DMS153 (cell line): ENCODE measurements at regions not wholly inside any gene's neighbourhood (a gene's known extent, or its start where the extent isn't known, plus 50 kb on each side); places are given as distances from the start of the nearest gene placed in this dataset.

Source experiments
- DNase-seq: peaks from one replicate; lab custom pipeline; 2025; lab: John Stamatoyannopoulos, UW

DNA sequence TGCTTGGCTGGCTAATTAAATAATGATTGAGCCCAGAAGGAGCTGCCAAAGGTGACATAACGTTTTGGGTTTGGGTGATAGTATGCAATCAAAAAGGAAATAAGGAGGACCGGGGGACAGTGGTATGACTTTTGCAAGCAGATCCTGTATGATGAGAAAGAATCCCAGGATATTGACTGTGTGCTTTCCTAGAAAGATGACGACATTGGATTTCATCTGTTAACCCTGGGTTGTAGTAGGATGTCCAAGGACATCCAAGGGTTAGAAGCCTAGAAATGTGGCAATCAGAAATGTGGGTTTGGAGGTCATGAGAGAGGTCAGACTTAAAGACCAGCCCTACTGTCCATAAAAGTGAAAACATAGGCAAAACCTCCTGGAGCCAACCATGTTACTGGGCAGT, 50.3 kb upstream of the HMHB1 start:
- DNase-seq: no peak

DNA sequence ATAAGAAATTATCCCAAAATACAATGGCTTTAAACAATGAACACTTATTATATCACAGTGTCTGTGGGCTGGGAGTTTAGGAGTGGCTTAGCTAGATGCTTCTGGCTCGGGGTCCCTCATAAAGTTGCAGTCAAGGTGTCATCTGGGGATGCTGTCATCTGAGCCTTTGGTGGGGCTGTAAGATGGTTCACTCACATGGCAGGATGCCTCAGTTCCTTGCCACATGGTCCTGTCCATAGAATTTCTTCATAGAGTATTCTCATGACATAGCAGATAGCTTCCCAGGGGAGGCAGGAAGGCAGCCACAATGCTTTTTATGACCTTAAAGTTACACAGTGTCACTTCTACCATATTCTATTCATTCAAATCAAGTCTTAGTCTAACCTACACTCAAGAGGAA, 51.2 kb upstream of the HMHB1 start:
- DNase-seq: no peak

DNA sequence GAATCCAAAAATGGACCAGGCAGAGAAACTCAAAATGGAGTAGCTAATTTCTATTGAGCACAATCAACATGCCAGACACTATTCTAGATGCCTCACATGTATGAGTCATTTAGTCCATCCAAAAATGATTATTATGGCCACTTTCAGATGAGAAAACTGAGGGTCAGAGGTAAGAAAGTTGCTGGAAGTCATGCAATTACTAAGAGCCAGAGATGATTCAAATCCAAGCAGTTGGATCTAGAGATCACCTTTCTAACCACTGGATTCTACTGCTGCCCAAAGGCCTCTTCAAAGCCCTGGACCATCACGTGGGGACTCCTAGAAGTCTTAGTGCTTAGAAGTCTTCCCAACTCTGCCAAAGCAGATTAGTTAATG, 51.8 kb upstream of the HMHB1 start:
- DNase-seq: no peak

- no peak for DNase-seq
Measured at GRCh38 chr5:143759396-143760130, 52.4 kb upstream of the HMHB1 start.

DNA sequence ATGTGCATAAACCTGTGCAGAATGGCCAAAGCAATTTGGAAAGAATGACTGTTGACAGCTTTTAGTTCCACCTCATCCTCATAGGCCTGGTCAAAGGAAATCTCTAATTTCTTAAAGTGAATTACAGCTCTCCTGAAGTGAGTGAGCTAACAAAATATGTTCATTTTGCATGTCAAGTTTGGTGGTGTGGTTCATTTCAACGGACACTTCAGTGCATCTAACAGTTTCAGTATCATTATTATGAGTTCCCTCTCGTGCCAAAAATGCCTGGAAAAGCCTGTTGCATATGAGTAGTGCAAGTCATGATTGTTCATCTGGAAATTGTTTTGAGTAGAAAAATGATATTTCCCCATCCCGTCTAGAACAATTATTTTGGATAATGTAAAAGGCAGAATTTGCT, 53.2 kb upstream of the HMHB1 start:
- DNase-seq: no peak

DNA sequence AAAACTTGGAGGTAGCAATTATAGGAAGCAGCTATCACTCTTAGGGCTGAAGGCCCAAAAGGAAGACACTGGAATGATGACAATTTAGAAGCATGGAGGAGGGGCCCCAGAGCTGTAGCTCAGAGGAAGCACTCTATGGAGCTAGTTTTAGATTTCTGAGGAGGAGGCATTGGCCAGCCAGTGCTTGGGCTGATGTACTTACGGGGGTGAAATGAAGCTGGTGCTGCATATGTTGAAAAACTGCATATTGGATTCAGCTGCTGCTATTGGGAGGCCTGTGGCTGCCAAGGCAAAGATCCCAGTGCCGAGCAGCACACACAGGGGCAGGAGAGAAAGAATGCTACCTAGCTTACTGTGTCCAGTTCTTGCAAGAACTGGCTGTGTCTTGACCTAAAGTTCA, 53.9 kb upstream of the HMHB1 start:
- DNase-seq: no peak

DNA sequence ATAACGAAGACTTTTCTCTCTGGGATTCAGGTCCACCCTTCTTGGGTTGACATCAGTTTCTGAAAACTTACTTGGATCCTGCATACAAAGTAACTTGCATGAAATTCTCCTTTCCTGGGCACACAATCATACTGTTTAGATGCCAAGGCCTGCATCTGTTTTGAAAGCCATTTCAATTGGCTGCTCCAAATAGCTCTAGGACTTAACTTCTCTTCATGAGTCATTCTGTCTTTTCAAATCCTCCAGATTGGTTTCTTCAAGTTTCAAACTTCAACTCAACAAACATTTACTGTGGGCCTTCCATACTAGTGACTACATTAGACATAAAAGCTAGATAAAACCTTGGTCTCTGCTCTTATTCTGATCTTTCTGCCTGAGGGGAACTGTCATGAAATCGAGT, 54.8 kb upstream of the HMHB1 start:
- no peak for DNase-seq

- no peak for DNase-seq
Measured at GRCh38 chr5:143755966-143756365, 56.0 kb upstream of the HMHB1 start.

DNA sequence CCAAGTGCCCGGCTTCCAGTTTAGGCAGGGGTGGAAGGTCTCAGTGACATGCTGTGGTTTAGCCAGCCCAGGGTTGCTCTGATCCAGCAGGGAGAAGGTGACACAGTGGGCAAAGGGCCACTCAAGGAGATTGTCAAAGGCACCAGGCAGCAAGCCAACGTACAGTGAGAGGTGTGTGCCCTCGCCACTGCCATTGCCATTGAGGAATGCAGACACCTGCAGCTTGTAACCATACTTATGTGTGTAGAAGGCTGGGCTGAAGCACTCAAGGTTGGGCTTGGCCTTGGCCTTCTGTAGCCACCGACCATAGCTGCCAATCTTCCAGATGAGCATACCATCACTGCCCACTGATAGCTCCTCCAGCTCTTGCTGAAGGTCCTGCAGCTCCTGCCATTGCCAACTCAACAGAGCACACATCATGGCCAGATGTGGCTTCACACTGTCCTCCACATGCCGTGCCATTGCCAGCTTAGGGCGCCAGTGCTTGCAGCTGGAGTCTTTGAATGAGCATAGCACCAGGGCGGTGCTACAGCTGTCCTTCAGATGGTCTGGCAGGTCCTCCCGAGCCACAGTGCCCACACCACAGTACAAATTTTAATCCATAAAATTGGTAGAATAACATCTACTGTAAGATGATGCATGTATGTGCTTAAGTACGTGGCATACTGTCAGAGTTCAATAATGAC, 59.7 kb upstream of the HMHB1 start:
- DNase-seq: no peak

GRCh38 chr5:143751342-143751741, 60.6 kb upstream of the HMHB1 start:
- DNase-seq: no peak

- no peak for DNase-seq
Measured at GRCh38 chr5:143749581-143750205, 62.3 kb upstream of the HMHB1 start.

- DNase-seq: no peak
Measured at GRCh38 chr5:143748516-143748915, 63.4 kb upstream of the HMHB1 start.

GRCh38 chr5:143742951-143743350, 69.0 kb upstream of the HMHB1 start:
- DNase-seq: no peak

DNA sequence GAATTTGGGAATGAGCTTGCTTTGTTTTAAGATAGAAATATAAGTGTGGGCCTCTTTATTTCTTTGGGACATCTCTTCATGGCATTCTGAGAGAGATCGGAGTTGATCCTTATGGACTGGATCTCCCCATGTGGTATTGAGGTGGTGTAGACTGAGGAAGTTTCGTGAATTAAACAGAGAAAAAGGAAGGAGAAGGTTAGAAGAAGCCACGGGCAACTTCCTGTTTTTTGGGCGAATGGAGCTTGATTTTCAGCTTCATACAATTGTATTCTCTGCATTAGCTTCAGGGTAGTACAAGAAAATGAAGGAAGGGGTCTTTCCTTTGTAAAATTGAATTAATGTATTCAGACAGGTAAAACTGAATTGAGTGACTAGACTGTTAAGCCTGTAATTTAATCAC, 70.5 kb upstream of the HMHB1 start:
- DNase-seq: no peak

DNA sequence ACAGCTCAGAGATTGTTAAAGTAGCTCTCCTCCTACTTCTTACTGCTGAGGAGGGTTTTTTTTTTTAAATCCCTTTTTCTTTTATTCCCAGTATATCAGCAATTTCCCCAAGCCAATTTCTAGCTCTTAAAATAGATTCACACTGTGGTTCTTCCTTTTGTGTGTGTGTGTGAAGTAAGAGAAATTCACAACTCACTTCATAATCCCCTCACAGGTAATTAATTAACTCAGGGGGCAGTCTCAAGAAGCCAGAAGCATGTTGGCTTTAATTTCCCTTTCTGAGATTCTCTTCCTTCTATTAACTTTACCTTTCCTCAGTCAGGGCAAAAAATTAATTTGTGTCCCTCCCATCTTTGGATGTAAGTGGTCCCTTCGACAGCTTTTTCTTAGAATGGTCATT, 71.0 kb upstream of the HMHB1 start:
- no peak for DNase-seq

DNA sequence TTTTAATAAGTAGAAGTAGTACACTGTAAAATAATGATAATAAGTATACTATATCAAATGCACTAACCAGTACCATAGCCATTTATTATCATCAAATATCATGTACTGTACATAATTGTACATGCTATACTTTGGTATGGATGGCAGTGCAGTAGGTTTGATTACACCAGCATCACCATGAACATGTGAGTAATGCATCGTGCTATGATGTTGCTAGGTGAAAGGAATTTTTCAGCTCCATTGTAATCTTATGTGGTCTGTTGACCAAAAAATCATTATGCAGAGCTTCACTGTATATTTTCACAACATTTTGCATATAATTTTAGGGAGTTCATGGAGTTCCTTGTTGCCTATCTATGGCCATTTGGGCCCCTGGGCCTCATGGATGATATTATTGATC, 72.2 kb upstream of the HMHB1 start:
- DNase-seq: no peak

DNA sequence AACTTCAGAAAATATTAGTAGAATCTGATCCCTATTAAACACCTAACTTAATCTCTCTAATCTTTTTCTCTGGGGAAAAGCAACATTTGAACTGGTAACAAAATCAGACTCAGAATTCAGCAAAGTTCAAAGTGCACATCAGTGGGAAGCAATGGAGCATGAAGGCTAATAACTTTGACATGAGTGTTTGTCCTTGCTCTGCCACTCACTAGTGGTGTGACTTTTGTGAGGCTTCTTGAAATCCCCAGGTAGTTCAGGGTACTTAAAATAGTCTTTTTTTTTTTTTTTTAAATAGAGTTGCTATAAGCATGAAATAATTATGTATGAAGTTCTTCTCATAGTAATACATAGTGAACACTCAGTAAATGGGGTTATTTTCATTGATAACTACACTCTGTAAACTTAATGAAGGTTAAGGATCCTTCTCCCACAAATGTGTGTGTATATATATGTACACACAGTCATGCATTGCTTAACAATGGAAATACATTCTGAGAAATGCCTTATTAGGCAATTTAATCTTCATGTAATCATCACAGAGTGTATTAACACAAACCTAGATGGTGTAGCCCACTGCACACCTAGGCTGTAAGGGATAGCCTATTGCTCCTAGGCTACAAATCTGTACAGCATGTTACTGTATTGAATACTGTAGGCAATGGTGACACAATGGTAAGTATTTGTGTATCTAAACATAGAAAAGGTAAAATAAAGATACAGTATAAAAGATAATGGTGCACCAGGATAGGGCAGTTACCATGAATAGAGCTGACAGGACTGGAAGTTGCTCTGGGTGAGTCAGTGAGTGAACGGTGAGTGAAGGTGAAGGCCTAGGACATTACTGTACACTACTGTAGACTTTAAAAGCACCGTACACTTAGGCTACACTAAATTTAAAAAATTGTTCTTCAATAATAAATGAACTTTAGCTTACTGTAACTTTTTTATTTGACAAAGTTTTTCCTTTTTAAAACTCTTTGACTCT, 73.3 kb upstream of the HMHB1 start:
- no peak for DNase-seq

DNA sequence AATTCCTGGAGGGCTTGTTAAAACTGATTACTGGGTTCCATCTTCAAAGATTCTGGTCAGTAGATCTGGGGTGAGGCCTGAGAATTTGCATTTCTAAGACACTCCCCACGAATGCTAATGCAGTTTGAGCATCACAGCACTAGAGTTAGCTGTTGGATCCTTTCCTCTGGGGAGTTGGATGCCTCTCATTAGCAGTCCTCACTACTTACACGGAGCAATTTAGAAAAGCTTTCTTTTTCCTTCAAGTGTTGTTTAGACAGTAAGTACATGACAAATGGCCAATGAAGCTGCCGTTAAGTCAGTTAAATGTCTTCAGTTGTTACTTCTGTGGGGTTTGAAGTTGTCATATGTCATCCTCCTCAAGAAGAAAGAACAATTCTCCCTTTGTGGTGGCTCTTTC, 74.9 kb upstream of the HMHB1 start:
- DNase-seq: no peak

DNA sequence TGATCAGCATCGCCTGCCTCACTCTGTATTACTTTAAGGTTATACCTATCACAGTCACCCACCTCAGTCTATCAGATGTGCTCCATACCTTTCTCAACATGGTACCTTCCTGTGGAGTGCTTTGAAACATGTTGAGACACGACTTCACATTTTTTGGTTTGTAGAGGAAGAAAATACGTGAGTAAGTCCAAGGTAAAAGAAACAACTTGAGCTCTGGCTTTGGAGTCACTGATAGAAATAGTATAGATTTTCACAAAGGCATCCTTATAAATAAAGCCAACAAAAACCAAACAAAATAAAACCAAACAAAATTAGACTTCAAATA, 77.5 kb upstream of the HMHB1 start:
- DNase-seq: no peak

DNA sequence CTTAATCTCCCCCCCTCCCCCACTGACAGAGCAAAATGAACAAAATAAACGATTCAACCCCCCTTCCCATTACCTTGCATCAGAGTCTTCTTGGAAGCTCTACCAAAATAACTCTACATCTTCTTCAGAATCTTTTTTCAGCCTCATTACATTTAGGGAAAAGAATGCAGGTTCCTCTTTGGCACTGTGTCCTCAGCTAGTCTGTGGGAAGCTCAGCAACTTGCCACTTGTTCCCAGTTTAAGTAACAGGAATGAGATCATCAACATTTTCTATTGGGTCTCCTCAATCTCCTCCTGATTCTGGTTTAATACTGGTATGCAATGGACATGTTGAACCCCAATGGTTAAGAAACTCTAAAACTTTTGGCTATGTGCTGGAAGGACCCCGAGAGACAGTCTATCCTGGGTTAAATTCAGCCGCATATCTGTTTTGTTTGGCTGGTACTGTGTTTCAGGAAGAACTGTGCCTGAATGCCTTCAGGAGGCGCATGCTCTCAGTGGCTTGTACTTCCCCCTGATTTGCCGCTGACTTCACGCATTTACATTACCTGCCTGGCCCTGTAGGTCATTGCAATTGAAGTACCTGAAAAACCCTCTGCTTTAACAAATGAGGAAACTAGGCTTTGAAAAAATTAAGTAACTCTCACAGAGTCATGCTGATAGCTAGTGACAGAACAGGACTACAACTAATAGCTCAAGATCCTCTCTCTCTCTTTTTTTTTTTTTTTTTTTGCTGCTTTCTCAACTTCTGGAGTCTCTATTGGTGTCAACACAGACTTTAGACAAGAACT, 78.1 kb upstream of the HMHB1 start:
- no peak for DNase-seq

GRCh38 chr5:143732402-143732801, 79.6 kb upstream of the HMHB1 start:
- DNase-seq: no peak
